Kidney epithelial cell (primary cell): ENCODE measurements at regions not wholly inside any gene's neighbourhood (a gene's known extent, or its start where the extent isn't known, plus 50 kb on each side); places are given as distances from the start of the nearest gene placed in this dataset.

ENCODE experiments used
- DNase-seq: peaks from one replicate; pipeline ENCODE4 v3.0.0-alpha.2; 2010; ENCODE audit warnings: low read depth
- H3K27me3 ChIP-seq: 2 replicates; pipeline ENCODE4 v1.6.0; 2011; ENCODE audit warnings: low read length; ENCODE audit not compliant: control insufficient read depth, insufficient read depth
- H3K36me3 ChIP-seq: 2 replicates; pipeline ENCODE4 v1.5.1; 2011; ENCODE audit warnings: low read length; ENCODE audit not compliant: control insufficient read depth, insufficient read depth
- H3K4me3 ChIP-seq: 2 replicates; pipeline ENCODE4 v1.5.1; 2011; ENCODE audit warnings: low read depth, mild to moderate bottlenecking, control low read depth, low read length
- TF ChIP-seq, protein P1 (sequence below): IDR thresholded peaks from 2 replicates; pipeline ENCODE4 v1.5.1; 2011; ENCODE audit warnings: mild to moderate bottlenecking, moderate library complexity, low read length, control low read depth, inconsistent platforms; ENCODE audit not compliant: insufficient read depth, poor library complexity, severe bottlenecking

DNA sequence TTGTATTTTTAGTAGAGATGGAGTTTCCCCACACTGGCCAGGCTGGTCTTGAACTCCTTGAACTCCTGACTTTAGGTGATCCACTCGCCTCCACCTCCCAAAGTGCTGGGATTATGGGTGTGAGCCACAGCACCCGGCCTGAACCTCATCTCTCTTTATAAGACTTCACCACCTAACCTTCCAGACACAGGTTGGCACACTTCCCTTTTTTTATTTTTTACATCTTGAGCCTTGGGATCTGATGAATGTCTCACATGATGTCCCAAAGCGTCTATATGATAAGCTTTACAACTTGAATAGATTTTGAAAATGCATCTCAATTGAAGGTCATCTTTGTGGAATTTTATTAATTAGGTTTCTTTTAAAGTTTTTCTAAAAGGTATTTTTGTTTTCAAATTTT lies 172.4 kb upstream of the IVNS1ABP start:
- DNase-seq = no peak

DNA sequence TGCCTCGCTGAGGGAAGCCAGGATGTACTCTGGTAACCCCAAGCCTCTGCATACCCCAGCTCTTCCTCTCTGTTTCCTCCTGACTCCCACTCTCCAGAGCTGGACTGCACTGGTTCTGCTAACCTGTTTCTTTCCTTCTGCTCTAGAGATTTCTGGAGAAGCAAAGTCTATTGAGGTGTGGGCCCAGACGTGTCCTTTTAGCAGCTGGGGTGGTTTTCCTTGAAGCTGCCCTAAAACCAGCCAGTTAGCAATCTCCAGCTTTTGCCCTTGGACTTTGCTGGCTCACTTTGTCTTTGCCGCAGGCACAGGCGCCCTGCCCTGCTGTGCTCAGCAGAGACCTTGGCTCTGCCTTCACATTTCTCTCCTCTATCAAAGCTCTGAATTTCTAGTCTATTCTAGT lies 171.8 kb upstream of the IVNS1ABP start:
- Histone ChIP-seq H3K36me3 (no peaks in the 10 kb centered on the region), H3K27me3 (no peaks in the 10 kb centered on the region), H3K4me3 (no peak overlapping the region)
- TF ChIP-seq, protein P1, sequence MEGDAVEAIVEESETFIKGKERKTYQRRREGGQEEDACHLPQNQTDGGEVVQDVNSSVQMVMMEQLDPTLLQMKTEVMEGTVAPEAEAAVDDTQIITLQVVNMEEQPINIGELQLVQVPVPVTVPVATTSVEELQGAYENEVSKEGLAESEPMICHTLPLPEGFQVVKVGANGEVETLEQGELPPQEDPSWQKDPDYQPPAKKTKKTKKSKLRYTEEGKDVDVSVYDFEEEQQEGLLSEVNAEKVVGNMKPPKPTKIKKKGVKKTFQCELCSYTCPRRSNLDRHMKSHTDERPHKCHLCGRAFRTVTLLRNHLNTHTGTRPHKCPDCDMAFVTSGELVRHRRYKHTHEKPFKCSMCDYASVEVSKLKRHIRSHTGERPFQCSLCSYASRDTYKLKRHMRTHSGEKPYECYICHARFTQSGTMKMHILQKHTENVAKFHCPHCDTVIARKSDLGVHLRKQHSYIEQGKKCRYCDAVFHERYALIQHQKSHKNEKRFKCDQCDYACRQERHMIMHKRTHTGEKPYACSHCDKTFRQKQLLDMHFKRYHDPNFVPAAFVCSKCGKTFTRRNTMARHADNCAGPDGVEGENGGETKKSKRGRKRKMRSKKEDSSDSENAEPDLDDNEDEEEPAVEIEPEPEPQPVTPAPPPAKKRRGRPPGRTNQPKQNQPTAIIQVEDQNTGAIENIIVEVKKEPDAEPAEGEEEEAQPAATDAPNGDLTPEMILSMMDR = no peak
- DNase-seq = no peak

More for the DNA sequence above, 172.4 kb upstream of the IVNS1ABP start:
- TF ChIP-seq, protein P1 = no peak
- no peaks in the 10 kb centered on the region for H3K27me3 ChIP-seq
- H3K36me3 ChIP-seq = no peaks in the 10 kb centered on the region
- H3K4me3 ChIP-seq = no peak overlapping the region

DNA sequence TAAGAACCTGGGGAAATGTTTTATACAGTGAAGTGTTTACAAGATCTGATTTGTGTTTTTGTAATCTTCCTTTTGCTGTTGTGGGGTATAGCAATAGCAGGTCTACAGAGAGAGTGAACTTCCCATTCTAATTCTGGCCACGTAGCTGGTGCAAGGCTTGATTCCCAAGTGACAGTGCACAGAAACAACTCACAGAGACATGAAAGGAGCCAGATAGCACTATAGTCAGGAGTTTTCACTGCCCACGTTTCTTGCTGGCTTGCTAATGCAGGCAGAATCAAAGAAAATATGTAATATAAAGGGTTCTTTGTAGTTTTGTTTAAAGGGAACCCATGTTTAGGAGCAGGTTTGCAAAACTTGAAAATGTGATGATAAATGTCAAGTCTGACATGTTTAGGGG lies 170.9 kb upstream of the IVNS1ABP start:
- DNase-seq = no peak
- Histone ChIP-seq H3K4me3 (no peak overlapping the region), H3K36me3 (no peaks in the 10 kb centered on the region), H3K27me3 (no peaks in the 10 kb centered on the region)
- TF ChIP-seq, protein P1 = no peak

DNA sequence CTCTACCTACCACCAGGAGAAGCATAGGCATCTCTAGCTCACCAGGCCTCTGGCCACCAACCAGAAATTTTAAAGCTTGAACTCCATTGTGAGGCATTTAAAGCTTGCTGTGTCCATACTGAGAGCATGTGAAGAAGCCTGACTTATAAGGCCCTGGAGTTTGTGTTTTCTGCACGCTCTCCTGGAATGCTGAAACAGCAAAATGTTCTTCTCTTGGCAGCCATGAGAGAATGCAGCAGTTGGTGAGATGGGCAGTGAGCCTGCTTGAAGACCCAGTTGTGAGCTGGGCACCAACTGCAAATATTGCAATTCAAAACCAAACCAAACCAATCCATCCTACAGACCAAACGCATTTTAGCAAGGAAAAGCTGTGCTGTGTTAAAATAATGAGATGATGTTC lies 170.0 kb upstream of the IVNS1ABP start:
- H3K36me3 ChIP-seq = no peaks in the 10 kb centered on the region
- no peaks in the 10 kb centered on the region for H3K27me3 ChIP-seq
- no peak for DNase-seq
- no peak overlapping the region for H3K4me3 ChIP-seq
- TF ChIP-seq, protein P1 = no peak

DNA sequence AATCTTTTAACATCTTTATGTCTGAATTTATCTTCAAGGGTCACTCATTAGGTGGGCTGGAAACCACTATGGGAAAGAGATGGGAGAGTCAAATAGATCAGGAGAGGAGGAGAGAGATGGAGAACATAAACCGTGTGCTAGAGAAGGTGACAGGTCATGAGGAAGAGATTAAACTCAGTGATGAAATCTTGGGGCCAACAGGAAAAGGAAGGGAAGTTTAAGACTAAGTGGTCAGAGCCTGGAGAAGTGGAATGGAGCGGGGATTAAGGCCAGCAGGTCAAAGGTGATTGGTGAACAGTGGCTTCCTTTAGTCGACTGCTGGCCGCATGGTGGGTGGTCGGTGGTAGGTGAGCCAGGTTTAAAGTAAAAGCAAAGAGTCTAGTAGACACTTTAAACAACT lies 169.3 kb upstream of the IVNS1ABP start:
- TF ChIP-seq, protein P1 = no peak
- H3K27me3 ChIP-seq = no peaks in the 10 kb centered on the region
- H3K36me3 ChIP-seq = no peaks in the 10 kb centered on the region
- no peak overlapping the region for H3K4me3 ChIP-seq
- DNase-seq = no peak

DNA sequence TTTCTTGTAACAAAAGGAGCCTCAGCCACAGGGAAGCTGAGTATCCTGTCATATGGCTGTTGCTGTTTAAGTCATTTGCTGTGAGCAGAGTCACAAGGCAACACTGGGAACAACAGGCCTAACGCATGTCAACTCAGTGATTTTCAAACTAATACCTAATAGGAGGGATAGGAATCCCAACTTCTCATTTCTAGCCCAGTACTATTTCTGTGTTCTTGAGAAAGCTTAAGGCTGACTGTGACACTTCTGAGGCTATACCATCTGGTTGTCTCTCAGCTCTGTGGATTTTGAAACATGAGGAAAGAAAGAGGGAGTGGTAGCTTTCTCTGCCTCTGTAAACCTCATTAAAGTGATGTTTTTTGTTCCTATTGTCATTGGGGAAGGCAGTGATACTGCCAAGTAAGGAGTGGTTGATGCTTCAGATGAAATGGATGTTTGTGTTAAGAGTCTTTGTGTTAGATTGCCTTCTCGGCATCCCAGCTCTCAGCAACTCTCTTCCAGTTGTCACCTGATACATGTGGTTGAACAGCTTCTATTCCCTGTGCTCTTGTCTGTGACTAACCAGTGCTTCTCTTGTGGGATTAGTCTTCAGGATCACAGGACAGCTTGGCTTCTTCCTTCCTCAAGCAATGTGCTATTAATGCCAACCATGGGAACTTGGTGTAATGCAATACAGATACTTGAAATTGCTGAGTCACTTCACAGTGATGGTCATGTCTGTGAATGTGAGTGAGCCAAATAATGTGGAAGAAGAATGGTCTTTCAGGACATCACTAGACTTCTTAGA lies 166.8 kb upstream of the IVNS1ABP start:
- Histone ChIP-seq H3K27me3 (no peaks in the 10 kb centered on the region), H3K4me3 (no peak overlapping the region), H3K36me3 (no peaks in the 10 kb centered on the region)
- TF ChIP-seq, protein P1 = no peak
- peak; percentile 88 for DNase-seq
